ENCODE measurements at regions not wholly inside any gene's neighbourhood (a gene's known extent, or its start where the extent isn't known, plus 50 kb on each side); places are given as distances from the start of the nearest gene placed in this dataset.
"Not testable (repeated sequence)": the region's sequence is repeated elsewhere in the genome, so short reads cannot be mapped to it uniquely, and the experiment has no call there.

- DNase-seq (ENCODE audit: low read depth, low spot score) = not testable (repeated sequence)
Measured at GRCh38 chrX:955168-955781, 257.2 kb downstream of the CRLF2 start.

DNA sequence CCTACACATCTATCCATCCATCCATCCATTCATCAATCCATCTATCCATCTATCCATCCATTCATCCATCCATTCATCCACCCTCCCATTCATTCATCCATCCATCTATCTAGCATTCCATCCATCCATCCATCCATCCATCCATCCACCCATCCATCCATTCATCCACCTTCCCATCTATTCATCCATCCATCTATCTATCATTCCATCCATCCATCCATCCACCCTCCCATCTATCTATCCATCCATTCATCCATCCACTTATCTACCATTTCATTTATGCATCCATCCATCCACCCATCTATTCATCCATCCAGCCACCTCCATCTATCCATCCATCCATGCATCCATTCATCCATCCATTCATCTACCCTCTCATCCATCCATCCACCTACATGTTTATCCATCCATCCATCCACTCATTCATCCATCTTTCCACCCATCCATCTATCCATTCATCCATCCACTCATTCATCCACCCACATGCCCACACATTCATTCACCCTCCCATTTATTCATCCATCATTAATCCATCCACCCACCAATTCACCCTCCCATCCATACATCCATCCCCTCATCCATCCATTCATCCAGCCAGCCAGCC, 258.5 kb downstream of the CRLF2 start:
- no peak for DNase-seq (ENCODE audit: low read depth, low spot score)

DNA sequence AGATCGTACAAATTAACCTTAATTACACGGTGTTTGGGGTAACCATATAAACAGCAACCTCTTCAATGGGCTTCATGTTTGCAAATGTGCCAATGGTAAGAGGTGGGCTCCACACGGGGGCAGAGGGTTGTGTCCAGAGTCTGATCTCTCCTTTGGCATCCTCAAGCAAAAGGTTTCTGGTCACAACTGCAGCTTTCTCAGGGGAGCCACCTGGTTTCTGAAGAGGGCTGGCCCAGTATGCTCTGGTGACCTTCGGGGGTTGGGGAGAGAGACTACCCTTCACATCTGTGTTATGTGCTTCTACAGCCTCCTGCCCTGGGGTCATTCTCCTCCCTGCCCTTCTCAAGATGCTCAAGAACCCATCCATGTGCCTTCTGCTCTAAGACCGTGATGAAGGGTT, 259.6 kb downstream of the CRLF2 start:
- no peak for DNase-seq (ENCODE audit: low read depth, low spot score)

- not testable (repeated sequence) for DNase-seq (ENCODE audit: low read depth, low spot score)
Measured at GRCh38 chrX:947262-947661, 265.2 kb downstream of the CRLF2 start.

DNA sequence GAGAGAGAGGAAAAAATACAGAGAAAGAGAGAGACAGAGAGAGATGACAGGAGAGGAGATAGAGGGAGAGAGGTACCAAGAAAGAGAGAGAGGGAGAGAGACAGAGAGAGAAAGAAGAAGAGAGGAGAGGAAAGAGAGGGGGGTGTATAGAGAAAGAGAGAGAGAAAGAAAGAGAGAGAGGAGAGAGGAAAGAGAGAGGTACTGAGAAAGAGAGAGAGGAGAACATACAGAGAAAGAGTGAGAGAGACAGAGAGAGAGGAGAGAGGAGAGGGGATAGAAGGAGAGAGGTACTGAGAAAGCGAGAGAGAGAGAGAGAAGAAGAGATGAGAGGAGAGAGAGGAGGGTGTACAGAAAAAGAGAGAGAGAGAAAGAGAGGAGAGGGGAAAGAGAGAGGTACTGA, 269.4 kb downstream of the CRLF2 start:
- DNase-seq (ENCODE audit: low read depth, low spot score) = no peak

- DNase-seq (ENCODE audit: low read depth, low spot score) = no peak
Measured at GRCh38 chrX:940691-941090, 271.8 kb downstream of the CRLF2 start.

DNA sequence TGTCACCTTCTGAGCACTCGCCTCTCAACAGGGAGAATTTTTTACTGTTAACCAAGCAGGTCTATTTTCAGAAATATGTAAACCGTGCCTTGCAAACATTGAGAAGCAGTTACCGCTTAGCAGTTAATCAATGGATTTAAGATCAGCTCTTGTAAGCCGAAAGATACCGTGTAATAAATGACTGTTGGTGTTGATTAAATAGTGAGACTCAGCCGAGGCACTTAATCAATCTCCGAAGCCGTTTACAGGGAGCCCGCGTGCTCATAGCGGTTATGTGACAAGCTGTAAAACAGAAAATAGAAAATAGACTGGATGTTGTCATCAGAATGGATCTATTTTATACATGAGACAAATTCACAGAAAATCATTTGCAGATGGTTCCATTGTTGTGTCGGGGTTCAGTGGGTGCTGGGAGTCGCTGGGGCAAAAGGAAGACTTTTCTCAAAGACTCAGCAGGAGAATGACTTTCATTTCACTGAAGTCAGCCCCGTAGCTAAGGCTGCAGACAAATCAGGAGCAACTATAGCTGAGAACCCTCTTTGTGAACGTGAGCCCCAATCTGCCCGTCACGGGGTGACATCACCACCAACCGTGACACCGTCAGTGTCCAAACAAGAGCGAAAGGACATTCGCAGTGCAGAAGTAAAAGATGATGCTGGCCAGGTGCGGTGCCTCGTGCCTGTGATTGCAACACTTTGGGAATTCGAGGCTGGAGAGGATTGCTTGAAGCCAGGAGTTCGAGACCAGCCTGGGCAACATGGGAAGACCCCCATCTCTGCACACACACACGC, 275.3 kb downstream of the CRLF2 start:
- no peak for DNase-seq (ENCODE audit: low read depth, low spot score)

- DNase-seq (ENCODE audit: low read depth, low spot score) = no peak
Measured at GRCh38 chrX:933611-934010, 278.8 kb downstream of the CRLF2 start.

DNA sequence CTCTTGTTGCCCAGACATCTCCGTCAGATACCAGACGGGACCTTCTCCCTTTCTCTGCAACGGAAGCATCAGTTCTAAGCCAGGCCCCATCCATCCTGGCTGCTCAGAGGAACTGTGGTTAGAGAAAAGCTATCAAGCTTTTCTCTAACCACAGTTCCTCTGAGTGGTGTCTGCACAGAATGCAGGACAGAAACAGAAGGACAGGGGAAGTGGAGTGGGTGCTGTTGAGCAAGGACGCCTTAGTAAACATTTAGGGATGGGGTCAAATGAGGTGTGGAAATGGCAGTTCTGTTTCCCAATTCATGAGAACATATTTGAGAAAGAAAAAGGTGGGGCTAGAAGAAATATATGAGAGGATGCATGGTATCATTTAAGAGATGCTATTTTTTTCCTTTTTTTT, 283.8 kb downstream of the CRLF2 start:
- no peak for DNase-seq (ENCODE audit: low read depth, low spot score)

DNA sequence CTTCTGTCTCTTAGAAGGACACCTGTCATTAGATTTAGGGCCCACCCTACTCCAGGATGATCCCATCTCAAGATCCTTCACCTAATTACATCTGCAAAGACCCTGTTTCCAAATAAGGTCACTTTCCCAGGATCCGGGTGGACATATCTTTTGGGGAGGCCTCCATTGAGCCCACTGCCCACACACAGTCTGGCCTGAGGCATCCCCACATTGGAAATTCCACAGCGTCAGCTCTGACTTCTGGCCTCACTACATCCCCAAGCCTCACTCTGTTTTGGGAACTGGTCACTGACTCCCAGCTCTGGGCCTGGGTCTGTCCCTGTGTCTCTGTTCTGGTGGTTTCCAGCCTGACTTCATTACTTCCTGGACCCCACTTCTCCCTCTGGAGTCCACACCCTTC, 285.5 kb downstream of the CRLF2 start:
- no peak for DNase-seq (ENCODE audit: low read depth, low spot score)

DNA sequence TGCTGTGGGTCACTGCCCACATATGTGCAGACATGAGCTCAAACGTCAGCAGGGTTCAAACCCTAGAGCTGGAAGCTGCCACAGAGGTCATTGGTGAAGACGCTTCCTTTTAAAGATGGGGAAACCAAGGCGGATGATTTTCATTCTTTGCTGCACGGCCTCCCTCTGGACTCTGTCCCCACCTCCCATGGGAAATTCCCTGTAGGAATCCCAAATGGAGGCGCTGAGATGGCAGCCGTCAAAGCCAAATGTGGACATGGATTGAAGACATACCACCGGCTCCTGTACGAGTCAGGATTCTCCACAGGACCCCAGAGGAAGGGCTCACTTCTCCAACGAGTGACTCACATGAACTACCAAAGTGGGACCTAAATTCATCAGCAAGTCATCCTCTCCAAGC, 286.4 kb downstream of the CRLF2 start:
- DNase-seq (ENCODE audit: low read depth, low spot score) = no peak

GRCh38 chrX:925652-926061, 286.8 kb downstream of the CRLF2 start:
- DNase-seq (ENCODE audit: low read depth, low spot score) = no peak

- no peak for DNase-seq (ENCODE audit: low read depth, low spot score)
Measured at GRCh38 chrX:925094-925493, 287.4 kb downstream of the CRLF2 start.

- no peak for DNase-seq (ENCODE audit: low read depth, low spot score)
Measured at GRCh38 chrX:924017-924416, 288.4 kb downstream of the CRLF2 start.

- DNase-seq (ENCODE audit: low read depth, low spot score) = no peak
Measured at GRCh38 chrX:920234-920799, 289.7 kb downstream of the SHOX start.

DNA sequence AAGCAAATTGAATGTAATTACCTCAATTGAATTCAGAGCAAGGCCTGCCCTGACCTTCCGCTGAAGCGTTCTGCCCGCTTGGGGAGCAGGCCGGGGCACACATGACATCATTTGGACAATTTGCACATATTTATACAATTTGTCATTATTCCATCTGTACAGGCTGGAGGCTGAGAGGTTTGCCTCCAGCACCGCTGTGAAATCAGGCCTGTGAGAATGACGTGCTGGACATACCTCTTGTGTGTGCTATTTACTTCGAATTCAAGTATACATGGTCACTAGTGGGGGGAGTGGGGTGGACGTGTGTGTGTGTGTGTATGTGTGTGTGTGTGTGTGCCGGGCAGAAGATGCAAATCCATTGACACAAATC, 285.6 kb downstream of the SHOX start:
- no peak for DNase-seq (ENCODE audit: low read depth, low spot score)

GRCh38 chrX:915427-916229, 285.0 kb downstream of the SHOX start:
- DNase-seq (ENCODE audit: low read depth, low spot score) = no peak

DNA sequence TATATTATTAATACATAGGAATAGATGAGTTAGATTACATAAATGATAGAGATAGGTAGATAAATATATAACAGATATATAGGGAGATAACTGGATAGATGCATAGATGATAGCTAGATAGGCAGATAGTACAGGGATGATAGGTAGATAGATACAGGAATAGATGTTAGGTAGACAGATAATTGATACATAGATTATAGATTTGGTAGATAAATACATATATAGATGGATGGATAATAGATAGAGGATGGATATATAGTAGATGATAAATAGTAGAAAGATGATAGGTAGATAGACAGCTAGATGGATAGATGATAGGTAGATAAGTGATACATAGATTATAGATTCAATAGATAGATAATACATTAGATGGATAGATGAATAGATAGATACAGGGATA, 283.6 kb downstream of the SHOX start:
- DNase-seq (ENCODE audit: low read depth, low spot score) = no peak

DNA sequence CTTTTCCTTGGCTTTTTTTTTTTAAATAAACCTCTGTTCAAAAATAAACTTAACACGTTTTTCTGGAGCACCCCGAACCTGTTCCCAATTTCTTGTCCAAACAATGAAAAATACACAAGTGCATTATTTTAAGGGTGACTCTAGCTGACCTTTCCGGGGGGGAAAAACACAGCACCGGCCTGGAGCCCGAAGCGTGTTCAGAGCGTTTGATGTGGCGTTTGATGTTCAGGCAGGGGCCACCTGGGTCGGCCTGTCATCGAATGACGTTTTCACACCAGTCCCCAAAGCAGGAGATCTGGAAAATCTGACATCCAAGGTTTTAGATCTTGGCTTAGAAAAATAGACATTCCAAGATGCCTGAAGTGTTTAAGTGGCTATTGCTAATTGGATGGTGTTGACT, 282.1 kb downstream of the SHOX start:
- DNase-seq (ENCODE audit: low read depth, low spot score) = no peak

DNA sequence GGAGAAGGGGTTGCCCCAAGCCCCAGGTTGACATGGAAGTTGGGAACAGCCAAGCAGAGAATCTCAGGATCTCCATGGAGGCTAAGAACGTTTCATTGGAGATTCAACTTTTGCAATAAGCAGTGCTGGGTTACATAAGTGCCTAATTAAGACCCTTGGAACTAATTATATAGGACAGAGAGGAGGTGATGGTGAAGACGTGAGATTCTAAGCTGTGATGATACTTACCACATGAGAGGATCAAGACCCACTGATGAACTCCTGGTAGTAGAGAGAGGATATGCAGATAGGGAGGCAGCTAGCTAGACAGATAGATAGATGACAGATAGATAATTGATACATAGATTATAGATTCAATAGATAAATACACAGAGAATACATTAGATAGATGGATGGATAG, 278.5 kb downstream of the SHOX start:
- not testable (repeated sequence) for DNase-seq (ENCODE audit: low read depth, low spot score)

- no peak for DNase-seq (ENCODE audit: low read depth, low spot score)
Measured at GRCh38 chrX:906586-906985, 276.0 kb downstream of the SHOX start.
